ENCODE measurements at regions not wholly inside any gene's neighbourhood (a gene's known extent, or its start where the extent isn't known, plus 50 kb on each side); places are given as distances from the start of the nearest gene placed in this dataset.

DNA sequence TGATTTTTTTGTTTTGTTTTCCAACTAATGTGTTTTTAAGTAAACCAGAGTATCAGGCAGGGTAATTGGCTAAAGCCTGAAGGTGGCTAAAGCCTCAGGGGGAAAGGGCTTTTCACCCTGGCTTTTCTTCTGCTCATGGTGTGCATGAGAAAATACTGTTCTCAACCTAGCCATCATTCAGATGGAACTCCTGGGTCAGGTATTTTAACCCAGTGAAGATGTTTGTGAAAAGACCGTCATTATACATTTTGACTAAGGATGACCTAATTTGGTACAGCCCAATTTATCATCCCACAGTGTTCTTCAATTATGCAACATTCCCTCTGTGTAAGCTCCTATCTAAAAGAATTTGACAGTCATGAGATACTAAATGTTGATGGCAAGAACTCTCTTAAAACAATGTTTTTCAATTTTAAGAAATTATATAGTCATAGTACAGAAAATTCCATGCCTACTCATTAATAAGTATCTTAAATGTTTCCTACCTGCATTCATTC lies 209.5 kb upstream of the TARS1 start:
- TF ChIP-seq, protein P1, sequence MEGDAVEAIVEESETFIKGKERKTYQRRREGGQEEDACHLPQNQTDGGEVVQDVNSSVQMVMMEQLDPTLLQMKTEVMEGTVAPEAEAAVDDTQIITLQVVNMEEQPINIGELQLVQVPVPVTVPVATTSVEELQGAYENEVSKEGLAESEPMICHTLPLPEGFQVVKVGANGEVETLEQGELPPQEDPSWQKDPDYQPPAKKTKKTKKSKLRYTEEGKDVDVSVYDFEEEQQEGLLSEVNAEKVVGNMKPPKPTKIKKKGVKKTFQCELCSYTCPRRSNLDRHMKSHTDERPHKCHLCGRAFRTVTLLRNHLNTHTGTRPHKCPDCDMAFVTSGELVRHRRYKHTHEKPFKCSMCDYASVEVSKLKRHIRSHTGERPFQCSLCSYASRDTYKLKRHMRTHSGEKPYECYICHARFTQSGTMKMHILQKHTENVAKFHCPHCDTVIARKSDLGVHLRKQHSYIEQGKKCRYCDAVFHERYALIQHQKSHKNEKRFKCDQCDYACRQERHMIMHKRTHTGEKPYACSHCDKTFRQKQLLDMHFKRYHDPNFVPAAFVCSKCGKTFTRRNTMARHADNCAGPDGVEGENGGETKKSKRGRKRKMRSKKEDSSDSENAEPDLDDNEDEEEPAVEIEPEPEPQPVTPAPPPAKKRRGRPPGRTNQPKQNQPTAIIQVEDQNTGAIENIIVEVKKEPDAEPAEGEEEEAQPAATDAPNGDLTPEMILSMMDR (IDR thresholded peaks at IDR 0.05; ENCODE audit: control extremely low read depth, extremely low read depth, low read depth, missing control alignments), result no peak
- no peak for DNase-seq (ENCODE audit: extremely low spot score)
- POLR2A ChIA-PET, result no interaction called here
- CTCF ChIA-PET, result no interaction called here

- CTCF ChIA-PET, result no interaction called here
- TF ChIP-seq, protein P1 (IDR thresholded peaks at IDR 0.05; ENCODE audit: control extremely low read depth, extremely low read depth, low read depth, missing control alignments), result no peak
Observed at GRCh38 chr5:33231935-33232334, 208.8 kb upstream of the TARS1 start.

GRCh38 chr5:33232731-33233505 lies 207.8 kb upstream of the TARS1 start:
- POLR2A ChIA-PET, result no interaction called here
- TF ChIP-seq, protein P1 (IDR thresholded peaks at IDR 0.05; ENCODE audit: control extremely low read depth, extremely low read depth, low read depth, missing control alignments), result no peak
- DNase-seq (ENCODE audit: extremely low spot score), result no peak
- CTCF ChIA-PET, result interaction anchor here (1.0 to 1.1 kb wide), 2 partner anchors 9 to 10 kb away, joined by 3 to 4 read pairs; no protein-coding TSS in a partner anchor

More at GRCh38 chr5:33231935-33232334, 208.8 kb upstream of the TARS1 start:
- no peak for DNase-seq (ENCODE audit: extremely low spot score)
- POLR2A ChIA-PET, result no interaction called here

- TF ChIP-seq, protein P1 (IDR thresholded peaks at IDR 0.05; ENCODE audit: control extremely low read depth, extremely low read depth, low read depth, missing control alignments), result no peak
- POLR2A ChIA-PET, result no interaction called here
- DNase-seq (ENCODE audit: extremely low spot score), result no peak
- CTCF ChIA-PET, result no interaction called here
Observed at GRCh38 chr5:33235304-33235703, 205.5 kb upstream of the TARS1 start.

DNA sequence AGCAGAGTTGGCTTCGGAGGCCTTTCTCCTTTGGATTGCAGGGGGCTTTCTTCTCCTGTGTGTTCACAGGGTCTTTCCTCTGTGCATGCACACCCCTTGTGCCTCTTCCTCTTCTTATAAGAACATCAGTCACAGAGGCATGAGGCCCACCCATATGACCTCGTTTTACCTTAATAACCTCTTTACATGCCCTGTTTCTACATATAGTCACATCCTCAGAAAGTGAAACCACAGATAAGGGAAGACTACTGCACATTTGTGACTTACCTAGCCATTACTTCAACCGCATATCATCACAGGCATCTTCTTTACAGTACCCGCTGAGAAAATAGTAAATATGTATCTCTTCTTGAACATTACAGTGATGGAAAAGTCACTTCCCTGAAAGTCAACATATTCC lies 204.9 kb upstream of the TARS1 start:
- TF ChIP-seq, protein P1 (IDR thresholded peaks at IDR 0.05; ENCODE audit: control extremely low read depth, extremely low read depth, low read depth, missing control alignments), result no peak
- ChIA-PET CTCF (no interaction called here), POLR2A (no interaction called here)
- DNase-seq (ENCODE audit: extremely low spot score), result no peak

GRCh38 chr5:33237471-33237870 lies 203.3 kb upstream of the TARS1 start:
- DNase-seq (ENCODE audit: extremely low spot score), result no peak
- ChIA-PET POLR2A (interaction anchor here (0.6 kb wide), 1 partner anchor 368 kb away, joined by 6 read pairs; no protein-coding TSS in a partner anchor), CTCF (no interaction called here)
- TF ChIP-seq, protein P1 (IDR thresholded peaks at IDR 0.05; ENCODE audit: control extremely low read depth, extremely low read depth, low read depth, missing control alignments), result no peak

Data from GM10248 (cell line).